Islet of Langerhans (tissue), 1 donor: ENCODE measurements at regions not wholly inside any gene's neighbourhood (a gene's known extent, or its start where the extent isn't known, plus 50 kb on each side); places are given as distances from the start of the nearest gene placed in this dataset.

Experiments used
- FAIRE-seq: peaks from one replicate; lab custom pipeline; 2011; peaks lifted over from hg19 to GRCh38; lab: Jason Lieb, UNC

GRCh38 chr1:81617308-81617967 lies 183.3 kb upstream of the ADGRL2 start:
- FAIRE-seq, result no peak

GRCh38 chr1:81613803-81614202 lies 186.9 kb upstream of the ADGRL2 start:
- no peak for FAIRE-seq

GRCh38 chr1:81607924-81608323 lies 192.8 kb upstream of the ADGRL2 start:
- no peak for FAIRE-seq

GRCh38 chr1:81607086-81607485 lies 193.6 kb upstream of the ADGRL2 start:
- no peak for FAIRE-seq

- FAIRE-seq, result no peak
Measured at GRCh38 chr1:81606656-81607055, 194.1 kb upstream of the ADGRL2 start.

- no peak for FAIRE-seq
Measured at GRCh38 chr1:81605023-81605422, 195.7 kb upstream of the ADGRL2 start.

GRCh38 chr1:81600878-81601622 lies 199.7 kb upstream of the ADGRL2 start:
- no peak for FAIRE-seq

- FAIRE-seq, result no peak
Measured at GRCh38 chr1:81600363-81600762, 200.4 kb upstream of the ADGRL2 start.

- FAIRE-seq, result no peak
Measured at GRCh38 chr1:81598623-81599022, 202.1 kb upstream of the ADGRL2 start.

- FAIRE-seq, result no peak
Measured at GRCh38 chr1:81597720-81598426, 202.9 kb upstream of the ADGRL2 start.

GRCh38 chr1:81596341-81596740 lies 204.4 kb upstream of the ADGRL2 start:
- FAIRE-seq, result no peak

- no peak for FAIRE-seq
Measured at GRCh38 chr1:81594206-81594605, 206.5 kb upstream of the ADGRL2 start.

GRCh38 chr1:81592233-81592632 lies 208.5 kb upstream of the ADGRL2 start:
- FAIRE-seq, result no peak

GRCh38 chr1:81590171-81590570 lies 210.6 kb upstream of the ADGRL2 start:
- FAIRE-seq, result no peak

- no peak for FAIRE-seq
Measured at GRCh38 chr1:81588149-81588548, 212.6 kb upstream of the ADGRL2 start.

GRCh38 chr1:81587426-81587825 lies 213.3 kb upstream of the ADGRL2 start:
- FAIRE-seq, result no peak

GRCh38 chr1:81585371-81585770 lies 215.4 kb upstream of the ADGRL2 start:
- FAIRE-seq, result no peak

GRCh38 chr1:81584398-81584797 lies 216.3 kb upstream of the ADGRL2 start:
- peak; percentile 36 for FAIRE-seq

GRCh38 chr1:81583878-81584277 lies 216.9 kb upstream of the ADGRL2 start:
- no peak for FAIRE-seq

- no peak for FAIRE-seq
Measured at GRCh38 chr1:81582467-81582986, 218.2 kb upstream of the ADGRL2 start.

- no peak for FAIRE-seq
Measured at GRCh38 chr1:81578867-81579266, 221.9 kb upstream of the ADGRL2 start.

GRCh38 chr1:81577004-81577697 lies 223.6 kb upstream of the ADGRL2 start:
- FAIRE-seq, result no peak

GRCh38 chr1:81574408-81574807 lies 226.3 kb upstream of the ADGRL2 start:
- no peak for FAIRE-seq
